ENCODE measurements at regions not wholly inside any gene's neighbourhood (a gene's known extent, or its start where the extent isn't known, plus 50 kb on each side); places are given as distances from the start of the nearest gene placed in this dataset.

DNA sequence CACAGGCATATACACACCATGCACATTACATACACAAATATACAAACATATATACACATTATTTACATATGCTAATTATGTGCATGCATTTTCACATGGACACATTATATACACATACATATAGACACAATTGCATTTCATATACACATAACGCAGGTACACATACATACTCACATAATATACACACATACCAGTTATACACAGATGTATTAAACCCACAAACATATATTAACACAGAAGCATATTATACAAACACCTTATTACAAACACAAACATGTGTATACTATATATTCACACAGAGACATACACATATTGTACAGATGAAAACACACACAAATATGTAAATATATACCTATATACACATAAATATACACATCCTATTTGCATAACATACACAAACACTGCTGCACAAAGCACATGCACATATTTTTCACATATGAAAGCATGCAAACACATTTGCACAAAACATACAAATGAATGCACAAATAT, 140.2 kb downstream of the VEGFA start:
- WGBS, 5 donors: 87 to 97% (median 93%) methylated on average over 1 of the region's 1 CpG
- H3K4me3 ChIP-seq: no peak overlapping the region

DNA sequence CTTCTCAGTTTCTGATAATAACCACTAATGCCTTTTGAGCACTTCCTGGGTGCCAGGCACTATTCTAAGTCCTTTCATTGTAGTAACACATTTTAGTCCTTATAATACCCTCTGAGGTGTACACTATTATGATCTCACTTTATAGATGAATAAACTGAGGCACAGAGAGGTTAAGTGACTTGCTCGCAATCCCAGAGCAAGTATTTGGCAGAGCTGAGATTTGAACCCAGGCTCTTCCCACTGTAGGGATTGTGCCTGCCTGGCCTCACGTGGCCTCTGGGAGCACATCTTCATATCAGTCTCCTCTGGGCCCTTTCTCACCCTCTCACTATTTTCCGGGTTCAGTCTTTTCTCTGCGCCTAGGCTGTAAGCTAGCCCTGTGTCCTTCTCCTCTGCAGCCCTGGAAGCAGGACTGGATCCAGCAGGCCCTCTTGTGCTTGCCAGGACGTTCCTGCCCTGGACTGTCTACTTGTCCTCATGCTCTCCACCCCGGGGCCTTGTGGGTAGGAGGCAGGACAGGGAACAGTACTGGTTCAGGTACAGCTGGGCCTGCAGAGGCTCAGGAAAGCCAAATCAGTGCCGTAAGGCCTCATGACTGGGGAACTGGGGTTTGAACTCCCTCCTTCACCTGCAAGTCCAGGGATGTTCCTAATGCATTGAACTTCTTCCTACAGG, 139.6 kb downstream of the VEGFA start:
- no peaks in the 10 kb centered on the region for H3K9me3 ChIP-seq
- no peak for TF ChIP-seq POLR2AphosphoS5 (IDR thresholded peaks at IDR 0.05)
- TF ChIP-seq, protein P1, sequence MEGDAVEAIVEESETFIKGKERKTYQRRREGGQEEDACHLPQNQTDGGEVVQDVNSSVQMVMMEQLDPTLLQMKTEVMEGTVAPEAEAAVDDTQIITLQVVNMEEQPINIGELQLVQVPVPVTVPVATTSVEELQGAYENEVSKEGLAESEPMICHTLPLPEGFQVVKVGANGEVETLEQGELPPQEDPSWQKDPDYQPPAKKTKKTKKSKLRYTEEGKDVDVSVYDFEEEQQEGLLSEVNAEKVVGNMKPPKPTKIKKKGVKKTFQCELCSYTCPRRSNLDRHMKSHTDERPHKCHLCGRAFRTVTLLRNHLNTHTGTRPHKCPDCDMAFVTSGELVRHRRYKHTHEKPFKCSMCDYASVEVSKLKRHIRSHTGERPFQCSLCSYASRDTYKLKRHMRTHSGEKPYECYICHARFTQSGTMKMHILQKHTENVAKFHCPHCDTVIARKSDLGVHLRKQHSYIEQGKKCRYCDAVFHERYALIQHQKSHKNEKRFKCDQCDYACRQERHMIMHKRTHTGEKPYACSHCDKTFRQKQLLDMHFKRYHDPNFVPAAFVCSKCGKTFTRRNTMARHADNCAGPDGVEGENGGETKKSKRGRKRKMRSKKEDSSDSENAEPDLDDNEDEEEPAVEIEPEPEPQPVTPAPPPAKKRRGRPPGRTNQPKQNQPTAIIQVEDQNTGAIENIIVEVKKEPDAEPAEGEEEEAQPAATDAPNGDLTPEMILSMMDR (IDR thresholded peaks at IDR 0.05): no peak
- TF ChIP-seq POLR2A (IDR thresholded peaks at IDR 0.05): no peak
- no peak for TF ChIP-seq EP300 (IDR thresholded peaks at IDR 0.05)
- no peak overlapping the region for H3K4me3 ChIP-seq
- WGBS, 5 donors: 55 to 77% (median 70%) methylated on average over 7 of the region's 7 CpGs
- intact Hi-C loops (cut with DNase I; ENCODE audit: low total_unique reads): no loop called here
- H3K27ac ChIP-seq: no peak overlapping the region
- peaks cover 0 to 3% (median 0%) of the 10 kb centered on the region in 3 donors for H3K27me3 ChIP-seq
- no peak for DNase-seq
- no peaks in the 10 kb centered on the region for H3K36me3 ChIP-seq
- peaks cover 22 to 40% (median 35%) of the 10 kb centered on the region in 4 donors for H3K4me1 ChIP-seq

More for the DNA sequence above, 140.2 kb downstream of the VEGFA start:
- Histone ChIP-seq H3K4me1 (peaks cover 22 to 40% (median 35%) of the 10 kb centered on the region in 4 donors), H3K9me3 (no peaks in the 10 kb centered on the region), H3K36me3 (no peaks in the 10 kb centered on the region), H3K27ac (no peak overlapping the region), H3K27me3 (peaks cover 0 to 3% (median 0%) of the 10 kb centered on the region in 3 donors)
- no peak for DNase-seq
- TF ChIP-seq POLR2A (IDR thresholded peaks at IDR 0.05) (no peak), EP300 (IDR thresholded peaks at IDR 0.05) (no peak), POLR2AphosphoS5 (IDR thresholded peaks at IDR 0.05) (no peak)
- TF ChIP-seq, protein P1 (IDR thresholded peaks at IDR 0.05): no peak
- intact Hi-C loops (cut with DNase I; ENCODE audit: low total_unique reads): no loop called here

DNA sequence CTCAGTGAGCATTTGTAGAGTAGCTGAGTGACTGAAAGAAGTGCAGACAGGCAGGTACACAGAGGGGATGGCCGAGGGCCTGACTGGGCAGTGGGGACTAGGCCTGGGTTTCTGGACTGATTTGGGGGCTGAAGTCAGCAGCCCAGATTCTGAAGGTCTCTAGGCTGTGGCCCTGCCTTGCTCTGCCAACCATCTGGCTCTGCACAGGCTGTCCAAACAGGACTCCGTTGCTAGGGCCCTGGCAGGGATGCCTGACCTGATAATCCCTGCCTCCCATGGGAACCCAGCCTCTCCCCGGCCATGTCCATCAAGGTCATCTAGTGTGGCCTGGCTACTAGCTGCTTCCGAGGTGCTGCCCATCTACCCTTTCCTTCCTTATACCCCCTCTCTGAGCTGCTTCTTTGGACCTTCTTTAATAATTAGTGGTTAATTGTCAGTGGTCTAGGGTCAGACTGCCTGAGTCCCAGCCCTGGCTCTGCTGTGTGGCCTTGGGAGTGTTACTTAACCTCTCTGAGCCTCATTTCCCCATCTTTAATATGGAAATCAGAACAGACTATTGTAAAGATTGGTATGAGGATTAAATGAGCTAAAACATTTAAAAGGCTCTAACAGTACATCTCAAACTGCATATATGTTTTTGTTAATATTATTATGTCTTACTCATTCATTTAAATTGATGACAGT, 137.9 kb downstream of the VEGFA start:
- no peak for DNase-seq
- TF ChIP-seq, protein P1 (IDR thresholded peaks at IDR 0.05): no peak
- no peak for TF ChIP-seq EP300 (IDR thresholded peaks at IDR 0.05)
- no peak for TF ChIP-seq POLR2AphosphoS5 (IDR thresholded peaks at IDR 0.05)
- no peak for TF ChIP-seq POLR2A (IDR thresholded peaks at IDR 0.05)
- Histone ChIP-seq H3K4me1 (peaks cover 10 to 25% (median 22%) of the 10 kb centered on the region in 4 donors), H3K36me3 (no peaks in the 10 kb centered on the region), H3K27me3 (peaks cover 0 to 3% (median 0%) of the 10 kb centered on the region in 3 donors), H3K9me3 (no peaks in the 10 kb centered on the region), H3K27ac (no peak overlapping the region), H3K4me3 (no peak overlapping the region)
- intact Hi-C loops (cut with DNase I; ENCODE audit: low total_unique reads): no loop called here
- 50 to 80% (median 60%) methylated on average over 3 to 4 of the region's 4 CpGs for WGBS, 5 donors

DNA sequence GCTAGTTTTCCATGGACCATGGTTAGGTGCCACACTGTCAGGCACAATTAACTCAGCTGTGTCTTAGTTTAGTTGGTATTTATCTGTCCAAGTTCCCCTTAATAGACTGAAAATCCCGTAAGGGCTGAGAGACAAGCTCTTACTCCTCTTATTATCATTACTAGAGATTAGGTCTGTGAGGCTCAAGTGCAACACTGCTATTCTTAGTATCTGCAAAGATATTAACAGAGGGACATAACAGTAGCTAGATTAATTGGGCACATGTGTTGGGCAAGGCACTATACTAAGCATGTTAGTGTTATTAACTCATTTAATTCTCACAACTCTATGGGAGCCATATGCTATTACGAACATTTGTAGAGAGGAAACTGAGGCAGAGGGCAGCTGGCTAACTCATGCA, 137.3 kb downstream of the VEGFA start:
- H3K9me3 ChIP-seq: no peaks in the 10 kb centered on the region
- H3K27ac ChIP-seq: no peak overlapping the region
- TF ChIP-seq POLR2AphosphoS5 (IDR thresholded peaks at IDR 0.05) (no peak), POLR2A (IDR thresholded peaks at IDR 0.05) (no peak), EP300 (IDR thresholded peaks at IDR 0.05) (no peak)
- TF ChIP-seq, protein P1 (IDR thresholded peaks at IDR 0.05): no peak
- no peak for DNase-seq
- H3K4me3 ChIP-seq: no peak overlapping the region
- intact Hi-C loops (cut with DNase I; ENCODE audit: low total_unique reads): no loop called here
- H3K36me3 ChIP-seq: no peaks in the 10 kb centered on the region
- H3K4me1 ChIP-seq: peaks cover 4 to 19% (median 16%) of the 10 kb centered on the region in 4 donors
- 90 to 97% (median 93%) methylated on average over 2 of the region's 2 CpGs for WGBS, 5 donors
- H3K27me3 ChIP-seq: peaks cover 0 to 3% (median 0%) of the 10 kb centered on the region in 3 donors
